ENCODE measurements at regions not wholly inside any gene's neighbourhood (a gene's known extent, or its start where the extent isn't known, plus 50 kb on each side); places are given as distances from the start of the nearest gene placed in this dataset.

GRCh38 chr5:174424219-174425053 is 299.9 kb upstream of the MSX2 start:
- ATAC-seq, result no peak
- no peak overlapping the region for H3K4me3 Mint-ChIP-seq
- no peak for DNase-seq
- peaks cover 5% of the 10 kb centered on the region for H3K4me1 Mint-ChIP-seq (ENCODE audit: low read depth)
- ChIA-PET CTCF (interaction anchor here (1.0 kb wide), 1 partner anchor 369 kb away, joined by 3 read pairs; no protein-coding TSS in a partner anchor), POLR2A (no interaction called here)
- no peak overlapping the region for H3K27ac Mint-ChIP-seq
- peaks cover 6% of the 10 kb centered on the region for H3K27me3 Mint-ChIP-seq
- no peaks in the 10 kb centered on the region for H3K36me3 Mint-ChIP-seq (ENCODE audit: low read depth)
- intact Hi-C loops (cut with micrococcal nuclease), result no loop called here
- no peaks in the 10 kb centered on the region for H3K9me3 Mint-ChIP-seq
- TF ChIP-seq, protein P1, sequence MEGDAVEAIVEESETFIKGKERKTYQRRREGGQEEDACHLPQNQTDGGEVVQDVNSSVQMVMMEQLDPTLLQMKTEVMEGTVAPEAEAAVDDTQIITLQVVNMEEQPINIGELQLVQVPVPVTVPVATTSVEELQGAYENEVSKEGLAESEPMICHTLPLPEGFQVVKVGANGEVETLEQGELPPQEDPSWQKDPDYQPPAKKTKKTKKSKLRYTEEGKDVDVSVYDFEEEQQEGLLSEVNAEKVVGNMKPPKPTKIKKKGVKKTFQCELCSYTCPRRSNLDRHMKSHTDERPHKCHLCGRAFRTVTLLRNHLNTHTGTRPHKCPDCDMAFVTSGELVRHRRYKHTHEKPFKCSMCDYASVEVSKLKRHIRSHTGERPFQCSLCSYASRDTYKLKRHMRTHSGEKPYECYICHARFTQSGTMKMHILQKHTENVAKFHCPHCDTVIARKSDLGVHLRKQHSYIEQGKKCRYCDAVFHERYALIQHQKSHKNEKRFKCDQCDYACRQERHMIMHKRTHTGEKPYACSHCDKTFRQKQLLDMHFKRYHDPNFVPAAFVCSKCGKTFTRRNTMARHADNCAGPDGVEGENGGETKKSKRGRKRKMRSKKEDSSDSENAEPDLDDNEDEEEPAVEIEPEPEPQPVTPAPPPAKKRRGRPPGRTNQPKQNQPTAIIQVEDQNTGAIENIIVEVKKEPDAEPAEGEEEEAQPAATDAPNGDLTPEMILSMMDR (IDR thresholded peaks at IDR 0.05), result no peak

DNA sequence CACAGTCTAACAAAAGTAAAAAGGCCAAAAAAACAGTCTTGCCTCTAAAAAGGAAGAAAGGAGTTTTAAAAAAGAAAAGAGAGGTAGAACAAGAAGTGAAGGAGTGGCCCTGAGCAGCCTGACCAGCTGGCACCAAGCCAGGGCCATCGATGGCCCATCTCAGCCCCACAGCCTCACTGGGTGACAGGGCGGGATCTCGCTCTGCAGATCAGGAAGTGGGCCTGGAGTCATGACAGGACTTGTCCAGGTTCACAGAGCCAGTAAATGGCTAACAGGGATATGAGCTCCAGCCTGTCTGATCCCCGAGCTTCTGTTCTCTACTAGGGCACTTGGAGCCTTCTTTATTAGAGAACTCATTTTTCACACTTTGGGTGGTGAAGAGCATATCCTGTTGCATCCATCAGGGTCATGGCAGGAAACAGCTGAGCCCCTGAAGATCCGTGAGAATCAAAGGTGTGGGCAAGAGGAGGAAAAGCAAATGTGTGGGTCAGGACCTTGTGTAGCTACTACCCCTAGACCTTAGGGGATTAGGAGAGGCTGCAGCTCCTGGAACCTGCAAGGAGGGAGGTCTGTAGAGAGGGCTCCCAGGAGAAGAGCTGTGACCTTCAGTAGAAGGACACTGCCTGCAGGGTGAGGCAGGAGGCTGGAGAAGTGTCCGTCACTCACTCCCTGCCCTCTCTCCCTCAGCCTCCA is 299.0 kb upstream of the MSX2 start:
- no peak for DNase-seq
- peaks cover 3% of the 10 kb centered on the region for H3K27me3 Mint-ChIP-seq

DNA sequence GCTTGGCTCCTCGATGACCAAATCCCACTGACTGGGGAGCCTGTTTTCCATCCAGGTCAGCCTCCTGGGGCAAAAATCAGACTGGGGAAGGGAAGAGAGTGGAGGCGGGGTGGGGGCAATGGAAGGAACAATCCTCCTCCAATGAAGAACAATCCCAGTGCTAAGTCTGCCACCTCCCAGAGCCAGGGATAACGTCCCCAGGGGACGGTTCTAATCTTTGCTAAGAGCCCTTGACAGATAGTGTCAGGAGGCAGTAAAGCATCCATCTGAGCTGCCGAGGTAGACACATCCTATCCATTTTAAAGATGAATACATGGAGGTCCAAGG is 298.5 kb upstream of the MSX2 start:
- H3K4me3 Mint-ChIP-seq, result no peak overlapping the region
- ATAC-seq (no peak), DNase-seq (no peak)
- H3K4me1 Mint-ChIP-seq (ENCODE audit: low read depth), result no peaks in the 10 kb centered on the region
- ChIA-PET CTCF (no interaction called here), POLR2A (no interaction called here)
- TF ChIP-seq, protein P1 (IDR thresholded peaks at IDR 0.05), result no peak
- no peaks in the 10 kb centered on the region for H3K36me3 Mint-ChIP-seq (ENCODE audit: low read depth)
- H3K27ac Mint-ChIP-seq, result no peak overlapping the region
- H3K27me3 Mint-ChIP-seq, result peaks cover 3% of the 10 kb centered on the region
- intact Hi-C loops (cut with micrococcal nuclease), result no loop called here
- H3K9me3 Mint-ChIP-seq, result no peaks in the 10 kb centered on the region

More for the DNA sequence above, 299.0 kb upstream of the MSX2 start:
- Mint-ChIP-seq H3K27ac (no peak overlapping the region), H3K4me3 (no peak overlapping the region), H3K4me1 (ENCODE audit: low read depth) (no peaks in the 10 kb centered on the region), H3K9me3 (no peaks in the 10 kb centered on the region), H3K36me3 (ENCODE audit: low read depth) (no peaks in the 10 kb centered on the region)
- CTCF ChIA-PET, result interaction anchor here (1.0 kb wide), 1 partner anchor 369 kb away, joined by 3 read pairs; no protein-coding TSS in a partner anchor
- intact Hi-C loops (cut with micrococcal nuclease), result no loop called here
- no peak for ATAC-seq
- POLR2A ChIA-PET, result no interaction called here
- TF ChIP-seq, protein P1 (IDR thresholded peaks at IDR 0.05), result no peak

GRCh38 chr5:174426388-174426787 is 298.0 kb upstream of the MSX2 start:
- TF ChIP-seq, protein P1 (IDR thresholded peaks at IDR 0.05), result no peak
- intact Hi-C loops (cut with micrococcal nuclease), result no loop called here
- H3K36me3 Mint-ChIP-seq (ENCODE audit: low read depth), result no peaks in the 10 kb centered on the region
- no peak overlapping the region for H3K4me3 Mint-ChIP-seq
- no peak overlapping the region for H3K27ac Mint-ChIP-seq
- ChIA-PET CTCF (no interaction called here), POLR2A (no interaction called here)
- peaks cover 3% of the 10 kb centered on the region for H3K27me3 Mint-ChIP-seq
- ATAC-seq (no peak), DNase-seq (no peak)
- H3K9me3 Mint-ChIP-seq, result no peaks in the 10 kb centered on the region
- no peaks in the 10 kb centered on the region for H3K4me1 Mint-ChIP-seq (ENCODE audit: low read depth)

DNA sequence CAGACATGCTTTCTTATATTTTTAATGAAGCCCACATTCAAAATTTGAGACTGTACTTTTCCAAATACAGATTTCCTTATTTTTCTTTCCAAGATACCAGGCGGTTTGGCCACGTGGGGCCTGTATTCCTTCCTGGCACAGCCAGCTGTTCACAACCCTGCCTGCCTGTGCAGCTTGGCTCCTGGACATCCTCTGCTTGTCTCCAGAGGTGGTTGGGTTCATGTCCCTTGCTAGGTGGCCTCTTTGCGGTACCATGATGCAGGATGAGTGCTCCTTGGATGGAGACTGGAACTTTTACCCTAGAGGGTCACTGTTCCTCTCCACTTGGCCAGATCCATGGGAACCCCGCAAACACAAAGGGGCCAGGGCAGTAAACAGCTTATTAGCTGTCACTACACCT is 297.5 kb upstream of the MSX2 start:
- no peak for ATAC-seq
- ChIA-PET CTCF (no interaction called here), POLR2A (interaction anchor here (0.7 kb wide), 1 partner anchor 411 kb away, joined by 3 read pairs; no protein-coding TSS in a partner anchor)

More for the DNA sequence above, 297.5 kb upstream of the MSX2 start:
- H3K4me1 Mint-ChIP-seq (ENCODE audit: low read depth), result no peaks in the 10 kb centered on the region
- H3K9me3 Mint-ChIP-seq, result no peaks in the 10 kb centered on the region
- no peak overlapping the region for H3K27ac Mint-ChIP-seq
- DNase-seq, result no peak
- H3K36me3 Mint-ChIP-seq (ENCODE audit: low read depth), result no peaks in the 10 kb centered on the region
- intact Hi-C loops (cut with micrococcal nuclease), result no loop called here
- TF ChIP-seq, protein P1 (IDR thresholded peaks at IDR 0.05), result no peak
- H3K27me3 Mint-ChIP-seq, result peaks cover 3% of the 10 kb centered on the region
- H3K4me3 Mint-ChIP-seq, result no peak overlapping the region

Measured in activated CD8-positive, alpha-beta T cell treated with anti-CD3 and anti-CD28 coated beads for 36 hours (primary cell).